Heart left ventricle (tissue), 16 donors: ENCODE measurements at regions not wholly inside any gene's neighbourhood (a gene's known extent, or its start where the extent isn't known, plus 50 kb on each side); places are given as distances from the start of the nearest gene placed in this dataset.
A peak's percentile ranks its signal among the peaks of the same experiment; 100 is the strongest.

Source experiments
- ATAC-seq, 4 donors: fragments of 200-7000 bp; cut with Tn5 transposase; one replicate each; pipeline ENCODE4 v1.9.1; 2020 to 2022; ENCODE audit warnings: moderate library complexity in 4 of 4, mild to moderate bottlenecking in 3 of 4, moderate number of reproducible peaks in 1 of 4
- DNase-seq, 5 donors: peaks; one replicate each; pipeline ENCODE4 v3.0.0-alpha.2; 2020
- H3K27ac ChIP-seq, 12 donors: fragments of 200-600 bp; sonication (generic) in 4 of 12; one replicate each; pipeline versions ENCODE4 v1.5.0 to v1.8.0; 2016 to 2022; ENCODE audit warnings: mild to moderate bottlenecking in 2 of 12
- H3K27me3 ChIP-seq, 9 donors: fragments of 200-600 bp; sonication (generic) in 2 of 9; one replicate each; pipeline versions ENCODE4 v1.5.1 to v1.8.0; 2016 to 2022; ENCODE audit warnings: mild to moderate bottlenecking in 3 of 9
- H3K36me3 ChIP-seq, 9 donors: fragments of 200-600 bp; sonication (generic) in 2 of 9; one replicate each; pipeline versions ENCODE4 v1.5.0 to v1.8.0; 2018 to 2022; ENCODE audit warnings: mild to moderate bottlenecking in 2 of 9
- H3K4me1 ChIP-seq, 12 donors: fragments of 200-600 bp; sonication (generic) in 4 of 12; one replicate each; pipeline versions ENCODE4 v1.5.0 to v1.8.0; 2016 to 2022; ENCODE audit warnings: mild to moderate bottlenecking in 3 of 12
- H3K4me3 ChIP-seq, 12 donors: fragments of 200-600 bp; sonication (generic) in 4 of 12; one replicate each; pipeline versions ENCODE4 v1.5.0 to v1.8.0; 2017 to 2022; ENCODE audit warnings: mild to moderate bottlenecking in 9 of 12, moderate library complexity in 4 of 12
- H3K9me3 ChIP-seq, 12 donors: fragments of 200-600 bp; sonication (generic) in 4 of 12; one replicate each; pipeline versions ENCODE4 v1.5.0 to v1.8.0; 2016 to 2022; ENCODE audit warnings: mild to moderate bottlenecking in 1 of 12
- POLR2A ChIP-seq, 2 donors: fragments of 450-650 bp; IDR thresholded peaks; one replicate each; pipeline ENCODE4 v1.6.1; 2017; ENCODE audit warnings: antibody characterized with exemption in 2 of 2, mild to moderate bottlenecking in 2 of 2, moderate library complexity in 2 of 2
- WGBS, 4 donors: extraction: QIAGEN DNeasy Blood & Tissue Kit in 2 of 4; methylation state at CpG; one replicate each; pipeline versions ENCODE4 v1.1.5 to v1.1.7; 2013 to 2018; 5-methylcytosine and 5-hydroxymethylcytosine counted together
- intact Hi-C, 10 donors: fragments of 100-400 bp; cut with DNase I; formaldehyde crosslinking; loops; one replicate each; pipeline versions ENCODE4 v1.11.1 to v1.14.2; 2022
- TF ChIP-seq, protein P1 (sequence below), 12 donors: fragments of 200-600 bp; sonication (generic) in 4 of 12; IDR thresholded peaks; one replicate each; pipeline versions ENCODE4 v1.5.0 to v1.8.0; 2018 to 2022; ENCODE audit warnings: antibody characterized with exemption in 12 of 12, mild to moderate bottlenecking in 5 of 12
- donor health status: ischemic (EF 13 %, LVEDD 7.1; RV severe dilation, severe dysfunction).
- donor health status: healthy with polysubstance abuse.
- donor health status: DM: no; HTN: yes; CAD: no.
- donor health status: DM: no; HTN: no; CAD: no.
- donor health status: ischemic (EF 25% LVEDD 6.9; RV normal size, moderate dysfunction).
- donor health status: ischemic (EF 25% LVEDD 5.7; RV mildly dilated, moderate dysfunction).
- donor health status: healthy.
- donor health status: DM: yes; HTN: yes; CAD: no.
- donor health status: ischemic (EF 35%, LVEDD 5.7; RV mildly dilated, moderate dysfunction).
- donor health status: nonischemic (EF 11% LVEDD 7.7; RV severe dilation, severe dysfunction).
- donor health status: DM: yes; HTN: yes; CAD: no.
- donor health status: PGD.
- donor health status: ischemic (EF 29% LVEDD 5.4; RV normal size, mild dysfunction).
- donor health status: nonischemic (EF 23%, LVEDD 6.1; RV moderate dilation, normal function).

DNA sequence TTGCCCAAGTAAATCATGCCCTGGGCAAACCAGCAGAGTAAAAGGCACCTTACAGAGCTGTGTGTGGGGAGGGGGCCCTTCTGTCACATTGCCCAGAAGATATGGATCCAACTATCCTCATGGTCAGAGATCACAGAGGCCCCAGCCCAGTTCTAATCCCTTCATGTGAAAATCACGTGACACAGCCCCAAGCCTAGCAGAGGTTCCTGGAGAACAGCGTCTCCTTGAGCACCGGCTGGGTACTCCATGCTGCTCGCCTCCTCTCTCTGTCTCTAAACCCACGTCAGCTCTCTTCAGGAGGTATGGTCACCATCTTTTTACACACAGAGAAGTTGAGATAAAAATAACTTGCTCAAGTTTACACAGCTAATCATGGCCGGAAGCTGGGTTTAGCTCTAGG lies 230.2 kb downstream of the ANKRD60 start:
- TF ChIP-seq POLR2A (IDR thresholded peaks at IDR 0.05) = no peak
- TF ChIP-seq, protein P1, sequence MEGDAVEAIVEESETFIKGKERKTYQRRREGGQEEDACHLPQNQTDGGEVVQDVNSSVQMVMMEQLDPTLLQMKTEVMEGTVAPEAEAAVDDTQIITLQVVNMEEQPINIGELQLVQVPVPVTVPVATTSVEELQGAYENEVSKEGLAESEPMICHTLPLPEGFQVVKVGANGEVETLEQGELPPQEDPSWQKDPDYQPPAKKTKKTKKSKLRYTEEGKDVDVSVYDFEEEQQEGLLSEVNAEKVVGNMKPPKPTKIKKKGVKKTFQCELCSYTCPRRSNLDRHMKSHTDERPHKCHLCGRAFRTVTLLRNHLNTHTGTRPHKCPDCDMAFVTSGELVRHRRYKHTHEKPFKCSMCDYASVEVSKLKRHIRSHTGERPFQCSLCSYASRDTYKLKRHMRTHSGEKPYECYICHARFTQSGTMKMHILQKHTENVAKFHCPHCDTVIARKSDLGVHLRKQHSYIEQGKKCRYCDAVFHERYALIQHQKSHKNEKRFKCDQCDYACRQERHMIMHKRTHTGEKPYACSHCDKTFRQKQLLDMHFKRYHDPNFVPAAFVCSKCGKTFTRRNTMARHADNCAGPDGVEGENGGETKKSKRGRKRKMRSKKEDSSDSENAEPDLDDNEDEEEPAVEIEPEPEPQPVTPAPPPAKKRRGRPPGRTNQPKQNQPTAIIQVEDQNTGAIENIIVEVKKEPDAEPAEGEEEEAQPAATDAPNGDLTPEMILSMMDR (IDR thresholded peaks at IDR 0.05) = no peak
- peaks cover 0 to 64% (median 24%) of the 10 kb centered on the region in 12 donors for H3K4me1 ChIP-seq
- no peak overlapping the region for H3K4me3 ChIP-seq
- H3K36me3 ChIP-seq = no peaks in the 10 kb centered on the region
- no peaks in the 10 kb centered on the region for H3K9me3 ChIP-seq
- intact Hi-C loops = loop anchor here in 5 of 10 donors (5.0 to 10.0 kb wide), 5 partner anchors 77 to 343 kb away; partner anchors contain the start of gene PMEPA1 (in 1 of the 5)
- ATAC-seq = no peak
- DNase-seq = no peak
- WGBS, 4 donors = 78 to 90% (median 86%) methylated on average over 6 of the region's 6 CpGs
- no peaks in the 10 kb centered on the region for H3K27me3 ChIP-seq
- no peak overlapping the region for H3K27ac ChIP-seq

DNA sequence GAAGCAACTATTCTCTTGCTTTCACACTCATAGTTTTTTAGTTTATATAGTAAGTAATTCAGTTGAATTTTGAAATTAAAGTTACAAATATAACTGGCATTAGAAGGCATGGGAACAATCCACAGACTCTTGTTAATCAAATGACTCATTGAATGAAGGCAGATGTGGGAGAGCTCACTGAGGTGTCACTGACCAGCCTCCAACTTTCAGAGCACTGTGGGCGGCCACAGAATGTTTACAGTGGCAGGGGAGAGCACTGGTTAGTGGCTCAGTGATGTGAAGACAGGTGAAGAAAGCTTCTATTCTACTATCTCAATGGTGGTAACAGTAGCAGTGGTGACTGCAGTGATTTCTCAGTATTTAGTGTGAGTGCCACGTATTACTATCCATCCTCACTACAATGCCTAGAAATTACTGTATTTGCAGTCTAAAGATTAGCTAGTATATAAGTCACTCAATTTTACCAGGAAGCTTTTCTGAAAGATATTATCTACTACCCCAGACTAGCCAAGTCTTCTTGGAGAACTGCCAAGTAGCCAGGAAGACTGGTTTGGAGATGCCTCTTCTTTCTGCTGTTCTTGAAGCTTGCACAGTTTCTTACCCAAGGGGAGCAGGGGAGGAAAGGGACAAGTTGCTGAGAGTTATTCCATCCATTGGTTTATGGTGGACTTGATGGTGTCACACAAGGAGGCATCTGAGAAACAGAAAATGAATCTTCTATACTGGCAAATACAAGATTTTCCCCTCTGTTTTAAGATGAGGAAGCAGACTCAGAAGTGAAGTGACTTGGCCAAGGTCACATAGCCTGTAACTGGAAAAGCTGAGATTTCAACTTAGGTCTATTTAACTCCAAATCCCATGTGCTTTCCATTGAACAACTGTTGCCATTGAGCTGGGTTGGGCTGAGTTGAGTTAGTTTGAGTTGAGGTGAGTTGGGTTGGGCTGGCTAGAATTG lies 231.2 kb downstream of the ANKRD60 start:
- whole genome bisulfite sequencing, 4 donors = 61 to 63% (median 63%) methylated on average over 2 of the region's 2 CpGs
- DNase-seq (no peak), ATAC-seq (no peak)
- H3K4me1 ChIP-seq = peaks cover 0 to 64% (median 24%) of the 10 kb centered on the region in 12 donors
- no peaks in the 10 kb centered on the region for H3K27me3 ChIP-seq
- TF ChIP-seq, protein P1 (IDR thresholded peaks at IDR 0.05) = no peak
- no peak for TF ChIP-seq POLR2A (IDR thresholded peaks at IDR 0.05)
- no peak overlapping the region for H3K4me3 ChIP-seq
- H3K36me3 ChIP-seq = no peaks in the 10 kb centered on the region
- intact Hi-C loops = loop anchor here in 5 of 10 donors (5.0 to 10.0 kb wide), 5 partner anchors 78 to 342 kb away; partner anchors contain the start of gene PMEPA1 (in 1 of the 5)
- H3K9me3 ChIP-seq = no peaks in the 10 kb centered on the region
- H3K27ac ChIP-seq = no peak overlapping the region

DNA sequence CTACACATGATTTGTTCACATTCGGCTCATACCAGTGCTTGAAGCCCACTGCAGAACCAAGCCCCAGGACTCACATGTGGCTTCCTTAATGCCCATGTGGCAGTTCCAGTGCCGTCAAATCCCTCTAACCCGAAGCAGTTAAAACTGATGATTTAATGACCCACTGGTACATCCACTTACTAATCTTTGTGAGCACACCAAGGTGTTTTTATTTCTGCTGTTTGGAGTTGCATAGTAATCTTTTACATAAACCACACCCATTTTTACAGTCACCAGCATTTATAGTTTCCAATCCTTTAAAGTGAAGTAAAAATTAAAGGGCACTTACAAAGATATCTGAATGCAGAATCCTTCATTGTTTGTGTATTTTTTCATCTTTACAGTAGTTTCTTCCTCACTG lies 232.0 kb downstream of the ANKRD60 start:
- Histone ChIP-seq H3K27me3 (no peaks in the 10 kb centered on the region), H3K27ac (no peak overlapping the region), H3K36me3 (no peaks in the 10 kb centered on the region), H3K9me3 (no peaks in the 10 kb centered on the region), H3K4me1 (peaks cover 0 to 56% (median 22%) of the 10 kb centered on the region in 12 donors), H3K4me3 (no peak overlapping the region)
- intact Hi-C loops = loop anchor here in 5 of 10 donors (5.0 to 10.0 kb wide), 5 partner anchors 78 to 342 kb away; partner anchors contain the start of gene PMEPA1 (in 1 of the 5)
- TF ChIP-seq POLR2A (IDR thresholded peaks at IDR 0.05) = no peak
- TF ChIP-seq, protein P1 (IDR thresholded peaks at IDR 0.05) = no peak
- DNase-seq (no peak), ATAC-seq (no peak)
- WGBS, 4 donors = 85 to 92% (median 88%) methylated on average over 3 of the region's 3 CpGs

DNA sequence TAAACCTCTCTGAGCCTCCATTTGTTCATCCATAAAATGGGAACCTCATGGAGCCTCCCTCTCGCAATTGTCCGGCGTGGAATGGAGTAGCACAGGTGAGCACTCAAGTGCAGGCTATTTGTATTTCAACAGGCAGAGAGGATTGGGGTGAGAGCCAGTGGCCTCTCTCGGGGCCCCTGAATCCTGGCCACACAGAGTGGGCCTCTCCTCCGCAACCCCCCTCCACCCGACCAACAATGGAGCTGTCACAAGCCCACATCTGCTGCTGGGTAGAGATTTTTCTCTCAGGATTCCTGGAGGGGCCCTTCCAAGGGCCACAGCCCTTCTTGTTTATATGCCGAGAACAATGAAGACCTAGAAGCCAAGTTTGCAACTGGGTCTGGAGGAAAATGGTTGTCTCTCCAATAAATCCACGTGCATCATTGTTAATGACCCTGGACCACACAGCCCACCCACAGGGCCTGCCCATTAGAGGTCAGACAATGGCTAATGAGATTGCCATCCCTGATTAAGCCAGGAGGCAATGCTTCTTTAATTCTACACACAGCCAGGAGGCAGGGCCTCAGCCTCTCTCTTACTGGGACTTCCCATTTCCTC lies 233.0 kb downstream of the ANKRD60 start:
- Histone ChIP-seq H3K27ac (no peak overlapping the region), H3K36me3 (no peaks in the 10 kb centered on the region), H3K9me3 (no peaks in the 10 kb centered on the region), H3K4me3 (no peak overlapping the region), H3K4me1 (peaks cover 0 to 56% (median 18%) of the 10 kb centered on the region in 12 donors), H3K27me3 (no peaks in the 10 kb centered on the region)
- ATAC-seq (peak in 3 of 4 donors; percentile 19 to 68 (median 65)), DNase-seq (peak in 1 of 5 donors; percentile 35)
- intact Hi-C loops = loop anchor here in 5 of 10 donors (5.0 to 10.0 kb wide), 5 partner anchors 79 to 341 kb away; partner anchors contain the start of gene PMEPA1 (in 1 of the 5)
- WGBS, 4 donors = 67 to 77% (median 74%) methylated on average over 8 of the region's 8 CpGs
- TF ChIP-seq, protein P1 (IDR thresholded peaks at IDR 0.05) = no peak
- no peak for TF ChIP-seq POLR2A (IDR thresholded peaks at IDR 0.05)
